Left lung (tissue), 4 donors: ENCODE measurements at regions not wholly inside any gene's neighbourhood (a gene's known extent, or its start where the extent isn't known, plus 50 kb on each side); places are given as distances from the start of the nearest gene placed in this dataset.

Experiments used
- ATAC-seq: fragments of 200-7000 bp; cut with Tn5 transposase; one replicate; pipeline ENCODE4 v1.9.1; 2020; ENCODE audit warnings: moderate library complexity
- DNase-seq, 4 donors: peaks; one replicate each; pipeline ENCODE4 v3.0.0-alpha.2; 2013 to 2020
- H3K27ac ChIP-seq, 2 donors: fragments of 200-600 bp; sonication (generic) in 1 of 2; one replicate each; pipeline versions ENCODE4 v1.5.0 to v1.8.0; 2020 to 2021
- H3K27me3 ChIP-seq, 2 donors: fragments of 200-600 bp; sonication (generic) in 1 of 2; one replicate each; pipeline versions ENCODE4 v1.5.0 to v1.8.0; 2020 to 2021
- H3K36me3 ChIP-seq, 2 donors: fragments of 200-600 bp; sonication (generic) in 1 of 2; one replicate each; pipeline versions ENCODE4 v1.5.0 to v1.8.0; 2020 to 2021
- H3K4me1 ChIP-seq, 2 donors: fragments of 200-600 bp; one replicate each; pipeline ENCODE4 v1.8.0; 2021
- H3K4me3 ChIP-seq, 2 donors: fragments of 200-600 bp; sonication (generic) in 1 of 2; one replicate each; pipeline versions ENCODE4 v1.5.0 to v1.8.0; 2020 to 2021; ENCODE audit warnings: mild to moderate bottlenecking in 1 of 2
- H3K9me3 ChIP-seq, 2 donors: fragments of 200-600 bp; sonication (generic) in 1 of 2; one replicate each; pipeline versions ENCODE4 v1.5.0 to v1.8.0; 2020 to 2021
- intact Hi-C, 2 donors: fragments of 100-400 bp; cut with DNase I; formaldehyde crosslinking; loops; one replicate each; pipeline versions ENCODE4 v1.11.2 to v1.14.2; 2022
- TF ChIP-seq, protein P1 (sequence below), 2 donors: fragments of 200-600 bp; sonication (generic) in 1 of 2; IDR thresholded peaks; one replicate each; pipeline versions ENCODE4 v1.5.0 to v1.8.0; 2021; ENCODE audit warnings: antibody characterized with exemption in 2 of 2
- donor health status: DM: no; HTN: yes; CAD: no.
- donor health status: DM: no; HTN: no; CAD: no.

- TF ChIP-seq, protein P1, sequence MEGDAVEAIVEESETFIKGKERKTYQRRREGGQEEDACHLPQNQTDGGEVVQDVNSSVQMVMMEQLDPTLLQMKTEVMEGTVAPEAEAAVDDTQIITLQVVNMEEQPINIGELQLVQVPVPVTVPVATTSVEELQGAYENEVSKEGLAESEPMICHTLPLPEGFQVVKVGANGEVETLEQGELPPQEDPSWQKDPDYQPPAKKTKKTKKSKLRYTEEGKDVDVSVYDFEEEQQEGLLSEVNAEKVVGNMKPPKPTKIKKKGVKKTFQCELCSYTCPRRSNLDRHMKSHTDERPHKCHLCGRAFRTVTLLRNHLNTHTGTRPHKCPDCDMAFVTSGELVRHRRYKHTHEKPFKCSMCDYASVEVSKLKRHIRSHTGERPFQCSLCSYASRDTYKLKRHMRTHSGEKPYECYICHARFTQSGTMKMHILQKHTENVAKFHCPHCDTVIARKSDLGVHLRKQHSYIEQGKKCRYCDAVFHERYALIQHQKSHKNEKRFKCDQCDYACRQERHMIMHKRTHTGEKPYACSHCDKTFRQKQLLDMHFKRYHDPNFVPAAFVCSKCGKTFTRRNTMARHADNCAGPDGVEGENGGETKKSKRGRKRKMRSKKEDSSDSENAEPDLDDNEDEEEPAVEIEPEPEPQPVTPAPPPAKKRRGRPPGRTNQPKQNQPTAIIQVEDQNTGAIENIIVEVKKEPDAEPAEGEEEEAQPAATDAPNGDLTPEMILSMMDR (IDR thresholded peaks at IDR 0.05) = no peak
- ATAC-seq = no peak
- intact Hi-C loops = no loop called here
- H3K36me3 ChIP-seq = no peaks in the 10 kb centered on the region
- H3K27ac ChIP-seq = no peak overlapping the region
- H3K4me1 ChIP-seq = no peaks in the 10 kb centered on the region
- no peak overlapping the region for H3K4me3 ChIP-seq
- DNase-seq = no peak
- no peaks in the 10 kb centered on the region for H3K9me3 ChIP-seq
- H3K27me3 ChIP-seq = no peaks in the 10 kb centered on the region
Observed at GRCh38 chr14:55927028-55927427, 191.2 kb upstream of the PELI2 start.

GRCh38 chr14:55928276-55928675 is 189.9 kb upstream of the PELI2 start:
- intact Hi-C loops = no loop called here
- H3K4me3 ChIP-seq = no peak overlapping the region
- no peaks in the 10 kb centered on the region for H3K27me3 ChIP-seq
- H3K27ac ChIP-seq = no peak overlapping the region
- H3K4me1 ChIP-seq = no peaks in the 10 kb centered on the region
- TF ChIP-seq, protein P1 (IDR thresholded peaks at IDR 0.05) = no peak
- H3K9me3 ChIP-seq = no peaks in the 10 kb centered on the region
- H3K36me3 ChIP-seq = no peaks in the 10 kb centered on the region
- peak; percentile 33 for ATAC-seq
- no peak for DNase-seq

- Histone ChIP-seq H3K9me3 (peaks cover 0 to 7% of the 10 kb centered on the region in 2 donors), H3K36me3 (no peaks in the 10 kb centered on the region), H3K4me3 (no peak overlapping the region), H3K27me3 (no peaks in the 10 kb centered on the region), H3K27ac (no peak overlapping the region), H3K4me1 (no peaks in the 10 kb centered on the region)
- no peak for DNase-seq
- TF ChIP-seq, protein P1 (IDR thresholded peaks at IDR 0.05) = no peak
- no peak for ATAC-seq
- intact Hi-C loops = no loop called here
Observed at GRCh38 chr14:55929136-55929535, 189.1 kb upstream of the PELI2 start.

DNA sequence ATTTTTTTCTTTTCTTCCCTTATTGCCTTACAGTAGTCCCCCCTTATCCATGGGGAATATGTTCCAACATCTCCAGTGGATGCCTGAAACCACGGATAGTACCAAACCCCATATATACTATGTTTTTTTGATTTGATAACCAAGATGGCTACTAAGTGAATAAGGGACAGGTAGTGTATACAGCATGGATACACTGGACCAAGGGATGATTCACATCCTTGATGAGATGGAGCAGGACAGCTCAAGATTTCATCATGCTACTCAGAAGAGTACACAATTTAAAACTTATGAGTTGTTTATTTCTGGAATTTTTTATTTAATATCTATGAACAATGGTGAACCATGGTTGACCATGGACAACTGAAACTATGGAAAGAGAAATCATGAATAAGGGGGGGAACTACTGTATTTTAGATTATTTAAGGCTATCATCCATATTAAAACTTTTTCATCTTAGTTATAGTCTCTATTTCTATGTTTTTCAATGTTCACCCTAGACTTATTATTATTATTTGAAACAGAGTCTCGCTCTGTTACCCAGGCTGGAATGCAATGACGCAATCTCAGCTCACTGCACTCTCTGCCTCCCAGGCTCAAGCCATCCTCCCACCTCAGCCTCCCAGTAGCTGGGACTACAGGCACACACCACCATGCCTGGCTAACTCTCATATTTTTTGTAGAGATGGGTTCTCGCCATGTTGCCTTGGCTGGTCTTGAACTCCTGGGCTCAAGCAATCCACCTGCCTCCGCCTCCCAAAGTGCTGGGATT is 188.0 kb upstream of the PELI2 start:
- H3K9me3 ChIP-seq = peaks cover 0 to 8% of the 10 kb centered on the region in 2 donors
- intact Hi-C loops = no loop called here
- no peak overlapping the region for H3K4me3 ChIP-seq
- no peaks in the 10 kb centered on the region for H3K36me3 ChIP-seq
- H3K27me3 ChIP-seq = no peaks in the 10 kb centered on the region
- ATAC-seq (no peak), DNase-seq (no peak)
- no peak overlapping the region for H3K27ac ChIP-seq
- no peaks in the 10 kb centered on the region for H3K4me1 ChIP-seq
- TF ChIP-seq, protein P1 (IDR thresholded peaks at IDR 0.05) = no peak

DNA sequence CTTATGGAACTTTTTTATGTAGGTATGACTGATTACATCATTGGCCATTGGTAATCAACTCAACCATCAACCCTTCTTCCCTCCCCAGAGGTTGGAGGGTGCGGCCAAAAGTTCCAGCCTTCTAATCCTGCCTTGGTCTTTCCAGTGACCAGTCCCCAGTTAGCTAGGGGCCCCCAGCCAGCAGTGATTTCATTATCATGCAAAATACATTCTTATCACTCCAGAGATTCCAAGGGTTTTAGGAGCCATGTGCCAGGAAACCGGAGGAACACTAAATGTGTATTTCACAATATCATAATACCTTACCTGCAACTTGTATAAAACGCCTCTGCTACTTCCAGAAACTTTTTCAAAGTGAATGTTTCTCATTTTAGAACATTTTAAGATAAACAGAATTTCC is 181.5 kb upstream of the PELI2 start:
- H3K4me1 ChIP-seq = no peaks in the 10 kb centered on the region
- no peak for ATAC-seq
- no peak for DNase-seq
- no peaks in the 10 kb centered on the region for H3K27me3 ChIP-seq
- H3K4me3 ChIP-seq = no peak overlapping the region
- no peak overlapping the region for H3K27ac ChIP-seq
- H3K9me3 ChIP-seq = peaks cover 0 to 8% of the 10 kb centered on the region in 2 donors
- intact Hi-C loops = no loop called here
- H3K36me3 ChIP-seq = no peaks in the 10 kb centered on the region
- TF ChIP-seq, protein P1 (IDR thresholded peaks at IDR 0.05) = no peak
